HFF-Myc (cell line): ENCODE measurements at regions not wholly inside any gene's neighbourhood (a gene's known extent, or its start where the extent isn't known, plus 50 kb on each side); places are given as distances from the start of the nearest gene placed in this dataset.

Experiments
- DNase-seq: peaks from one replicate; pipeline ENCODE4 v3.0.0-alpha.2; 2011; ENCODE audit warnings: low read depth; ENCODE audit errors: extremely low read depth
- H3K4me3 ChIP-seq: replicated peaks from 2 replicates; pipeline ENCODE4 v1.5.1; 2011; ENCODE audit warnings: low read depth, mild to moderate bottlenecking, control low read depth, low read length
- TF ChIP-seq, protein P1 (sequence below): IDR thresholded peaks from 2 replicates; pipeline ENCODE4 v1.5.1; 2012; ENCODE audit warnings: mild to moderate bottlenecking, low read depth, low read length, control low read depth; ENCODE audit errors: missing control alignments

GRCh38 chr9:81118416-81118815 lies 570.9 kb downstream of the TLE1 start:
- H3K4me3 ChIP-seq = no peak overlapping the region
- no peak for DNase-seq
- TF ChIP-seq, protein P1, sequence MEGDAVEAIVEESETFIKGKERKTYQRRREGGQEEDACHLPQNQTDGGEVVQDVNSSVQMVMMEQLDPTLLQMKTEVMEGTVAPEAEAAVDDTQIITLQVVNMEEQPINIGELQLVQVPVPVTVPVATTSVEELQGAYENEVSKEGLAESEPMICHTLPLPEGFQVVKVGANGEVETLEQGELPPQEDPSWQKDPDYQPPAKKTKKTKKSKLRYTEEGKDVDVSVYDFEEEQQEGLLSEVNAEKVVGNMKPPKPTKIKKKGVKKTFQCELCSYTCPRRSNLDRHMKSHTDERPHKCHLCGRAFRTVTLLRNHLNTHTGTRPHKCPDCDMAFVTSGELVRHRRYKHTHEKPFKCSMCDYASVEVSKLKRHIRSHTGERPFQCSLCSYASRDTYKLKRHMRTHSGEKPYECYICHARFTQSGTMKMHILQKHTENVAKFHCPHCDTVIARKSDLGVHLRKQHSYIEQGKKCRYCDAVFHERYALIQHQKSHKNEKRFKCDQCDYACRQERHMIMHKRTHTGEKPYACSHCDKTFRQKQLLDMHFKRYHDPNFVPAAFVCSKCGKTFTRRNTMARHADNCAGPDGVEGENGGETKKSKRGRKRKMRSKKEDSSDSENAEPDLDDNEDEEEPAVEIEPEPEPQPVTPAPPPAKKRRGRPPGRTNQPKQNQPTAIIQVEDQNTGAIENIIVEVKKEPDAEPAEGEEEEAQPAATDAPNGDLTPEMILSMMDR = no peak

DNA sequence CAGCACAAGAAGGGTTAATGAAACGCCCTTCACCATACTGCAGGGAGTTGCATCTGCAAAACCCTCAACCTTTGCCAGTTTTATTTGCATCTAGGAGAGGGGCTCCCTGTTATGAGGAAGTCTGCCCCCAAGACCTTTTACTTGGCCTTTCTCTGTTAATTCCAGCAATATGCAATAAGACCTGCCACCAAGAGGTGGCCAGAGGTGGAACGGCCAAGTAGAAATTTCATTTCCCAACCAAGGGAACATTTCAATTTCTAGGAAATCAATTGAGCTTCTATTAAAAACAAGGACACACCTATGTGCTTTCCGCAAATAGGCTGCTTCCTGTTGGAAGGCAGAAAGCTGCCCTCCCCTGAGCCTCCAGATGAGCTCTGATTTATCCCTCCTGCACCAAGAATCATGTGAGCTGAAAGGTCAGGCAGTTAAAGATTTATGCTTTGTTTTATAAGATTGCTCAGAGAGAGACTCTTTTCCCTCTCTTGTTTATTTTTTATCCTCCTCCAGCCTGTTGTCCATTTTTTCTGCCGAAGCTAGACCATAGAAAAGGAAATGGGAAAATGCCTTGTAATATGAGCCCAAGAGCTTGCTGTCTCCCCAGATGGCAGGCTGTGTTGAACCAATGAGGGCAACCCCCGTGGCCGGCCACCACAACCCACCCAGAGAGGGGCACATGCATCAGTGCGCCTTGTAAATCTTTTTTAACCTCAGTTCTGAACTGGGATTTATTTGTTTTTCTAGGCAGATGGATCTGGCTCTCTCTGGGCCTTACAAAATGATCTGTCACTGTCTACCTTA lies 572.8 kb downstream of the TLE1 start:
- TF ChIP-seq, protein P1 = no peak
- H3K4me3 ChIP-seq = no peak overlapping the region
- DNase-seq = peak; percentile 5

GRCh38 chr9:81113453-81114124 lies 575.8 kb downstream of the TLE1 start:
- TF ChIP-seq, protein P1 = no peak
- no peak for DNase-seq
- no peak overlapping the region for H3K4me3 ChIP-seq

DNA sequence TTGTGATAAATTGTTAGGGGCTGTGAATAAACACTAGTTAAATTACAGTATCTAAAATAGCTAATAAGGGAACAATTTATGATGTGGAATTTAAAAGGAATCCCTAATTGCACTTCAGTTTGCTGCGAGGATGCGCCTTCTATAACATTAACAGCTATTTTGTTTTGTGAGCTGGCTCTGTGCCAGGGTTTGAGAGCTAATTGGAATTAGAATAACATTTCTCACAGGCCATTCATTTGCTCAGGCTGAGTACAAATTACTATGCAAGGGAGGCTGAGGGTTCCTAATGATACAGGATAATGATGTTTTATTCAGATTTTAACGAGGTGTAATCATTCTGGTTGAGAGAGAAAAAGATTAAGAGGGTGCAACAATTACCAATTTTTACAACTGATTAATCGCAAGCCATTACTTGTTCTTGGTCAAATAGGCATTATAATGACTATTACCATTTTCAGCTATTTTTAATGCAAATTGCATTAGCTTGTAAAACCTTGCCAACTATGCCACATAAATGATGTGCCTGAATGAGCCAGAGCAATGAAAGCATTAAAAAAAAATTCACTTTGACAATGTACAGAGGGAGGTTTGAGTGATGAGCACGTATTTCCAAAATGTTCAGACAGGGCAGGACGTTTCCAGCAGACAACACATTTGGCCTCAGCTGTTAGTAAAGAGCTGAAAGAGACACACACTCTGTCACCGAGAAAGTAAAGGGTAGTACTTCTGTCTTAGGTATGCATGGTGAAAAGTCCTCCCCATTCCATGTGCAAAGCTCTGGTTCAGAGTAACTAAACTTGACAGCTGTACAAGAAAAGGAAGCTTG lies 576.5 kb downstream of the TLE1 start:
- no peak overlapping the region for H3K4me3 ChIP-seq
- DNase-seq = no peak
- TF ChIP-seq, protein P1 = no peak

DNA sequence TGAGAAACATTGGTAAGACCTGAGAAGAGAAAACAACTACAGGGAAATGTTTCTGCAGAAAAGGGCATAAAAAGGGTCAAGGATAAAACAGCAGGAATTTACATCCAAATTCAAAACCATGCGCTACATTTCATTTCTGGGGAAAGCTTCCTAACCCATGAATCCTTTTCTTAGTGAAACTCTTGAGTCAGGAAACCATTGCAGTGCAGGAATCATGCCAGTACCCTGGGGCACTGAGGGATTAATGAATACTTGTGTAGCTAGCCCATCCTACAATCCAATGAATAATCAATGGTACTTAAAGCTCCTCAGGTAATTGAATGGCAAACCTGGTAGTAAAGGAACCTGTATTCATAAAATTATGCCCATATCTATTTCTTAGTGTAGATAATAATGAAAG lies 580.5 kb downstream of the TLE1 start:
- no peak overlapping the region for H3K4me3 ChIP-seq
- no peak for DNase-seq
- TF ChIP-seq, protein P1 = no peak

DNA sequence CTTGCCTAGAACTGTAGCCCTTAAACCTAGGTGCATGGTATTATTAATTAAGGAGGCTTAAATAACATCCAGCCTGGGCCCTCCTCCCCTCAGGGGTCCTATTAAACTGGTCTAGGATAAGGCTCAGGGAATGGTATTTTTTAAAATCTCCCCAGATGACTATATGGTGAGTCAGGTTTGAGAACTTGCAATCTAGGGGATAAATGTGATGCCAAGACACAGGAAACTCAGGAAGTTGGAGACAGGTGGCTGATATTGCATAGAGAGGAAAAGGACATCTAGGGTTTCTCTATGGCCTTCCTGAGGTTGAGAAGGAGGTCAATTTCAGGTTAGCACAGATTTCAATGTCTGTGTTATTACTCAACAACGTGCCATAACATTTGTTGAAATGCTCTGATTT lies 581.0 kb downstream of the TLE1 start:
- DNase-seq = no peak
- TF ChIP-seq, protein P1 = no peak
- H3K4me3 ChIP-seq = no peak overlapping the region
